Aorta (tissue), 5 donors: ENCODE measurements at regions not wholly inside any gene's neighbourhood (a gene's known extent, or its start where the extent isn't known, plus 50 kb on each side); places are given as distances from the start of the nearest gene placed in this dataset.
A peak's percentile ranks its signal among the peaks of the same experiment; 100 is the strongest.

Source experiments
- ATAC-seq: fragments of 200-7000 bp; cut with Tn5 transposase; one replicate; pipeline ENCODE4 v1.9.1; 2022; ENCODE audit warnings: moderate library complexity; ENCODE audit not compliant: low FRiP score
- DNase-seq, 2 donors: peaks; one replicate each; pipeline ENCODE4 v3.0.0-alpha.2; 2020
- H3K27ac ChIP-seq, 2 donors: one replicate each; pipeline ENCODE4 v1.5.1; 2013; ENCODE audit warnings: low read length in 2 of 2, mild to moderate bottlenecking in 2 of 2, moderate library complexity in 2 of 2, control low read depth in 1 of 2, inconsistent platforms in 1 of 2, low read depth in 1 of 2
- H3K27me3 ChIP-seq, 2 donors: one replicate each; pipeline ENCODE4 v1.6.1; 2013; ENCODE audit warnings: control low read depth in 1 of 2, low read length in 1 of 2, mild to moderate bottlenecking in 1 of 2, moderate library complexity in 1 of 2; ENCODE audit not compliant: insufficient read depth in 2 of 2, control insufficient read depth in 1 of 2
- H3K36me3 ChIP-seq, 2 donors: one replicate each; pipeline ENCODE4 v1.6.1; 2013; ENCODE audit warnings: control low read depth in 1 of 2, low read length in 1 of 2, mild to moderate bottlenecking in 1 of 2; ENCODE audit not compliant: insufficient read depth in 2 of 2, control insufficient read depth in 1 of 2
- H3K4me1 ChIP-seq, 2 donors: one replicate each; pipeline ENCODE4 v1.6.1; 2013; ENCODE audit warnings: low read length in 2 of 2, control low read depth in 1 of 2, mild to moderate bottlenecking in 1 of 2, moderate library complexity in 1 of 2; ENCODE audit not compliant: insufficient read depth in 2 of 2, control insufficient read depth in 1 of 2
- H3K4me3 ChIP-seq, 2 donors: one replicate each; pipeline ENCODE4 v1.5.1; 2013; ENCODE audit warnings: low read length in 2 of 2, control low read depth in 1 of 2, mild to moderate bottlenecking in 1 of 2
- H3K9me3 ChIP-seq: one replicate; pipeline ENCODE4 v1.6.1; 2013; ENCODE audit warnings: mild to moderate bottlenecking, low read length; ENCODE audit not compliant: control insufficient read depth
- WGBS, 2 donors: extraction: QIAGEN DNeasy Blood & Tissue Kit; methylation state at CpG; one replicate each; pipeline ENCODE4 v1.1.7; 2013; 5-methylcytosine and 5-hydroxymethylcytosine counted together
- intact Hi-C, 2 donors: fragments of 100-400 bp; cut with DNase I; formaldehyde crosslinking; loops; one replicate each; pipeline versions ENCODE4 v1.14.2 to v1.15.0; 2022
- donor health status: healthy with polysubstance abuse.
- donor health status: Bipolar disorder and iron deficiency.
- donor health status: DM: no; HTN: no; CAD: no.
- donor health status: DM: no; HTN: no; CAD: no.
- donor health status: DM: yes; HTN: yes; CAD: no.

DNA sequence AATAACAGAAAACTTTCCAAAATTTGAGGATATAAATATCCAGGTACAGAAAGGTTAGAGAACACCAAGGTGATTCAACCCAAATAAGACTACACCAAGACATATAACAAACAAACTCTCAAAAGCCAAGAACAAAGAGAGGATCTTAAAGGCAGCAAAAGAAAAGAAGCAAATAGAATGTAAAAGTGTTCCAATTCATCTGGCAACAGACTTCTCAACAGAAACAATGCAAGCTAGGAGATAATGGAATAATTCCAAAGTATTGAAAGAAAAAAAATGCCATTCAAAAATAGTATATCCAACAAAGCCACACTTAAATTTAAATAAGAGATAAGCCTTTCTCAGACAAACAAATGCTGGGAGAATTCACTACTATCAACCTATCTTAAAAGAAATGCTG lies 153.0 kb upstream of the FAT3 start:
- H3K9me3 ChIP-seq = no peaks in the 10 kb centered on the region
- no peak for DNase-seq
- no peak for ATAC-seq
- no peak overlapping the region for H3K27ac ChIP-seq
- no peak overlapping the region for H3K4me3 ChIP-seq
- H3K27me3 ChIP-seq = no peaks in the 10 kb centered on the region
- intact Hi-C loops = no loop called here
- H3K4me1 ChIP-seq = no peaks in the 10 kb centered on the region
- H3K36me3 ChIP-seq = no peaks in the 10 kb centered on the region

DNA sequence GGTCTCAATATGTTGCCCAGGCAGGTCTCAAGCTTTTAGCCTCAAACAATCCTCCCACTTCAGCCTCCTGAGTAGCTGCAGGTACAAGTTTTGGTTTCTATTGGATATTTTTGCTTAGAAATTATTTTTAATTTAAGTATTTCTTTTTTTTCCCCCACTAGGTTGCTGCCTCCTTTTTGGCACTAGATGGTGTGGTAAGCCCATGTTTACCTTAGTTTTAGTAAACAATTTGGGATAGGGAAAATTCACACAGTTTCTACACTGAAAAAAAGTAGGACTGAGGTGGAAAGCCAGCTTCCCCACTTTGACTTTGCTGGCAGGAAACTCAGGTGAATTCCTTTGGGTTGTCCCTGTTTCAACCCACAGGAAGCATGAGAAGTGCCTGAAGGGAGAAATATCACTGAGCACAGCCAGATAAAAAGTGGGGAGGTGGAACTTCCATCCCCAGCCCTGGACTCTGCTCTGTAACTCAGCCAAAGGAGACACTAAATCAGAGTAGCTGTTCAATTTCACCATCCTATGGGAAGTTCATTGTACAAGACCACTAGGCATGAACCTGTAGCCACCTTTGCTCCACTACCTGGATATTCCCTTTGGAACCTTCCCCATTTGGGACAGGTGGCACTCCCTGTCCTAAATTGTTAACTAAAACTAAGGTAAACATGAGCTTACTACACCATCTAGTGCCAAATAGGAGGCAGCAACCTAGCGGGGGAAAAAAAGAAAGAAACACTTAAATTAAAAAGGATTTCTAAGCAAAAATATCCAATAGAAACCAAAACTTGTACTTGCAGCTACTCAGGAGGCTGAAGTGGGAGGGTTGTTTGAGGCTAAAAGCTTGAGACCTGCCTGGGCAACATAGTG lies 154.4 kb upstream of the FAT3 start:
- WGBS, 2 donors = 96 to 100% methylated on average over 1 of the region's 1 CpG
- DNase-seq (no peak), ATAC-seq (no peak)
- no peak overlapping the region for H3K27ac ChIP-seq
- no peaks in the 10 kb centered on the region for H3K9me3 ChIP-seq
- H3K4me1 ChIP-seq = no peaks in the 10 kb centered on the region
- no peaks in the 10 kb centered on the region for H3K27me3 ChIP-seq
- intact Hi-C loops = no loop called here
- no peak overlapping the region for H3K4me3 ChIP-seq
- H3K36me3 ChIP-seq = no peaks in the 10 kb centered on the region

DNA sequence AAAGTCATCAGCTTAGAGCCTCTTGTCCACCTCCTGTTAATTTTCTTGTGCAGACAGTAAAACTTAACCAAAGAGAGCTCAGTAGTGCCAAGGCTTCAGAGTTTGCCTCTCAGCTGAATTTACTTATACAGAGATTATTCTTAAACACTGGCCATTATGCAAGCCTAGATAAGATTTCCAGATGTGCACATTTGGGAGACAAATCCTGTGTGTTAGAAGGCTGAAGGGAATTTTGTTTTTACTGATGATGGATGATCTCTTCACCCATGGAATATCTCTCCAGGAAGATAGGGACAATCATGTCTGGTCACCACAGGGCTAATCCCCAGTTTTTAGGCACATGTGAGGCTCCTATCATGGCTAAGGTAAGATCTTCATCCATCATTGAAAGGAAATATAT lies 157.6 kb upstream of the FAT3 start:
- no peak for ATAC-seq
- Histone ChIP-seq H3K36me3 (no peaks in the 10 kb centered on the region), H3K4me1 (no peaks in the 10 kb centered on the region), H3K27me3 (no peaks in the 10 kb centered on the region), H3K4me3 (no peak overlapping the region), H3K27ac (peak overlapping the region in 1 of 2 donors; percentile 14), H3K9me3 (no peaks in the 10 kb centered on the region)
- intact Hi-C loops = no loop called here
- no peak for DNase-seq

DNA sequence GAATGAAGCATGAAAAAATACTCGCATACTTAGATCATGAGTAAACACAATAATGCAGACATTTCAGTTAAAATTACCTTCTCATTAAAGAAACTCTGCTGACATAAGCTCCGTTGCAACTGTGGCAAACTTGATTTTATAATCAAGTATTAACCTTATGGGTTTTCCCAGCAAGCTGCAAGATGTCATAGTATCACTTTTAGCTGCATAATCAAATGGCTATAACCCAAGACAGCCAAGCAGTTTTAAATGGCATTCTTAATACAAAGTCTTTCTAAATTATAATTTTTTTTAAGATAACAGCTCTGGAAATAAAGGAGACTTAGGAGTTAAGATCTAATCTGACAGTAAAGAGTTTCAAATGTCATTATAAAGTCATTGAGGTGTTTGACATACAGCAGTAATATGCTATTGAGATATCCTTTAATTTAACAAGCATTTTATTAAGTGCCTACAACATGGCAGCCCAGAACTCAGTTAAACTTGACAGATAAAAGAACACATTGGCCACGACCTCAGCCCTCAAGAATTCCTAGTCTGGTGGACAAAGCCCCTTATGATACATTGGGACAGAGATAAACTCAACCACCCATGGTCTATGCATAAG lies 163.1 kb upstream of the FAT3 start:
- H3K4me1 ChIP-seq = no peaks in the 10 kb centered on the region
- H3K27me3 ChIP-seq = no peaks in the 10 kb centered on the region
- H3K9me3 ChIP-seq = no peaks in the 10 kb centered on the region
- H3K27ac ChIP-seq = no peak overlapping the region
- DNase-seq (no peak), ATAC-seq (no peak)
- intact Hi-C loops = no loop called here
- 71 to 81% methylated on average over 3 of the region's 3 CpGs for WGBS, 2 donors
- no peaks in the 10 kb centered on the region for H3K36me3 ChIP-seq
- no peak overlapping the region for H3K4me3 ChIP-seq

DNA sequence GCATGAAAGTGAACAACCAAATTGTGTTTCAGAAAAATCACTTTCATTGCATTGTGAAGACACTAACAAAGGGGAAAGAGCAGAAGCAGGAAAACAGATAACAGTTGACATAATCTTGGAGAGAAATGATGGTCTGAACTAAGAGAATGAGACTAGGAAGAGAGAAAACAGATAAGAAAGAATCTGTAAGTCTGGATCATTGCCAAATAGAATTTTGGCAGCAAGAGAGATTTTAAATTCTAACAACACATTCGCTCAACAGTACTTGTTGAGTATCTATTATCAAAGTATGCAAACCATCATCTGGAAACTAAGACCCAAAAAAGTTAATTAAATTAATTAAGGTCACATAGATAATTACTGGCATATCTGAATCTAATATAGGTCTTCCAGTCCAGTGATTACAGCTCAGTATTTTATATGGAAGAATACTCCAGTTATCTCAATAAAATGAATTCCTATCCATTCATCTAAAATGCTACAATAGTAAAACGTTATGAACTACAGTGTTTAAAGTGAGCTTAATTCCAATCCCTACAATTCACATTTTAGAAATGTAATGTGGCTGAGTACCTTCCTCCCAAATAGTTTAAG lies 166.7 kb upstream of the FAT3 start:
- Histone ChIP-seq H3K27me3 (no peaks in the 10 kb centered on the region), H3K27ac (no peak overlapping the region), H3K4me1 (no peaks in the 10 kb centered on the region), H3K36me3 (no peaks in the 10 kb centered on the region), H3K4me3 (no peak overlapping the region), H3K9me3 (no peaks in the 10 kb centered on the region)
- DNase-seq (no peak), ATAC-seq (no peak)
- 39 to 63% methylated on average over 2 of the region's 2 CpGs for whole genome bisulfite sequencing, 2 donors
- intact Hi-C loops = no loop called here

DNA sequence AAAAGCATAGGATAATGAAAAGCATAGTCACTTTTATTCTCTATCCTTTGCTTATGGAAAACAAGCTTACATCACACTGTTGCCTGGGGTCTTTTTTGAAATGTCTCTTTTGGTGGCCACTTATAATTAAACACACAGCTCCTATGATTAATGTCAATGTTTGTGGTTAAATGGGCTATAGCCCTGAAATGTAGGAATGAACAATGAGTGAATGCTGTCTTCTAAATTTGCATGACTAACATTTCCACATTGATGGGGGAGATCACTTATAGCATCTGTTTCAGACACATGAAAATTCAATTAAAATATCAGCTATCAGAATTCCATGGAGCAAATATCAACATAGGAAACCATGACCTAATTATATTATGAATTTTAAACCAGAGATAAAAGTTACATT lies 171.4 kb upstream of the FAT3 start:
- no peaks in the 10 kb centered on the region for H3K27me3 ChIP-seq
- no peak for ATAC-seq
- no peak overlapping the region for H3K4me3 ChIP-seq
- H3K9me3 ChIP-seq = no peaks in the 10 kb centered on the region
- no peaks in the 10 kb centered on the region for H3K36me3 ChIP-seq
- no peaks in the 10 kb centered on the region for H3K4me1 ChIP-seq
- intact Hi-C loops = no loop called here
- DNase-seq = no peak
- H3K27ac ChIP-seq = no peak overlapping the region

DNA sequence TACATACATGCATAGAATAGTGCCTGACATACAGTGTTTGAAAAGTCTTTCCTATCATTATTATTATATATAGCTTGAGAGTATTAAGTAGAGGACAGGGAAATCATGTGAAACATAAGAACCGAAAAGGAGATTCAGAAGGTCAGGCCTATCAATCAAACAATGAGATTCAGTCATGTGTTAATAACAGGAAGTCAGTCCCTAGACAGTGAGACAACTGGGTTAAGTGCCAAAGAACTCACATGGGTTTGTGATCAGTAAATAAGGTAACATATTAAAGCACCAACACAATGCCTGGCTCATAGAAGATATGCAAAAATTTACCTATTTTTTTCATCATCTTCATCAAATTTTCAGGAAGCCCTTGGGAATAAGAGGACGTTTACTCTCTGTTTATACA lies 174.3 kb upstream of the FAT3 start:
- no peaks in the 10 kb centered on the region for H3K27me3 ChIP-seq
- intact Hi-C loops = no loop called here
- H3K27ac ChIP-seq = no peak overlapping the region
- no peaks in the 10 kb centered on the region for H3K36me3 ChIP-seq
- WGBS, 2 donors = 43 to 48% methylated on average over 2 of the region's 2 CpGs
- H3K4me3 ChIP-seq = no peak overlapping the region
- DNase-seq (no peak), ATAC-seq (no peak)
- no peaks in the 10 kb centered on the region for H3K9me3 ChIP-seq
- no peaks in the 10 kb centered on the region for H3K4me1 ChIP-seq

DNA sequence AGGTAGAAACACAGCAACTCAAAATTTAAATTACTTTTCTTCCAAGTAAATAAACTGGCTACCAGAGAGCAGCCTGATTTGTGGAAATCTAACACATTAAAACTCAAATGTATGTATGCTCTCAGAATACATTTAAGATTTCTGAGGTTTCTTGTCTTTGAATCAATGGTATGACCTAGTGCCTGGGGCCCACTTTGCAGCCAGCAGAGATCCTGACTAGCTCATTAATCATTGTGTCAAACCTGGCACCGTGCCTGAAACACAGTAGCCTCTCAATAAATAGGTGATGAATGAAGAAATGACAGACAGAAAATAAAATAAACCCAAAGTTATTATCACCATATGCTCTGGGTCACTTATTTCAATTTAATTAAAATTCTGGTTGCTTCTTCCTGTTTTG lies 176.2 kb upstream of the FAT3 start:
- H3K27me3 ChIP-seq = no peaks in the 10 kb centered on the region
- ATAC-seq = no peak
- WGBS, 2 donors = 3 to 6% methylated on average over 1 of the region's 1 CpG

DNA sequence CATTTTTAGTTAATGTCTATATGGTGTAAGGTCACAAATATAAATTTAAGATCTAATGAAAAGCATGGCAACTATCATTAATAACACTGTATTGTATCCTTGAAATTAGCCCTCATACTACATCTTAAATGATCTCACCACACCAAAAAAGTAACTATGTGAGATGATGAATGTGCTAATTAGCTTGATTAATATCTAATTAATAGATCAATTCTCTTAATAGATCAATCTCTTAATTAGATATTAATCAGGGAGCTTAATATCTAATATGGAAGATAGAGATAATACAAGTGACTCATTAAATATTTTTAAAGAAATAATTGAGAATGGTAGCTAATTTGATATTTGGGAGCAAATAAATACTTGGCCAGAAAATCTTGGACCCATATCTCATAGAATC lies 178.5 kb upstream of the FAT3 start:
- no peaks in the 10 kb centered on the region for H3K9me3 ChIP-seq
- no peak overlapping the region for H3K4me3 ChIP-seq
- DNase-seq (no peak), ATAC-seq (no peak)
- no peak overlapping the region for H3K27ac ChIP-seq
- H3K4me1 ChIP-seq = no peaks in the 10 kb centered on the region
- H3K36me3 ChIP-seq = no peaks in the 10 kb centered on the region
- H3K27me3 ChIP-seq = no peaks in the 10 kb centered on the region
- intact Hi-C loops = no loop called here

More for the DNA sequence above, 176.2 kb upstream of the FAT3 start:
- no peaks in the 10 kb centered on the region for H3K36me3 ChIP-seq
- H3K4me3 ChIP-seq = no peak overlapping the region
- no peak overlapping the region for H3K27ac ChIP-seq
- no peaks in the 10 kb centered on the region for H3K4me1 ChIP-seq
- intact Hi-C loops = no loop called here
- DNase-seq = no peak
- H3K9me3 ChIP-seq = no peaks in the 10 kb centered on the region
